HuH-7 (cell line): ENCODE measurements at regions not wholly inside any gene's neighbourhood (a gene's known extent, or its start where the extent isn't known, plus 50 kb on each side); places are given as distances from the start of the nearest gene placed in this dataset.
"Not testable (repeated sequence)": the region's sequence is repeated elsewhere in the genome, so short reads cannot be mapped to it uniquely, and the experiment has no call there.

Source experiments
- DNase-seq: peaks from one replicate; pipeline ENCODE4 v3.0.0; 2011; ENCODE audit warnings: low spot score

DNA sequence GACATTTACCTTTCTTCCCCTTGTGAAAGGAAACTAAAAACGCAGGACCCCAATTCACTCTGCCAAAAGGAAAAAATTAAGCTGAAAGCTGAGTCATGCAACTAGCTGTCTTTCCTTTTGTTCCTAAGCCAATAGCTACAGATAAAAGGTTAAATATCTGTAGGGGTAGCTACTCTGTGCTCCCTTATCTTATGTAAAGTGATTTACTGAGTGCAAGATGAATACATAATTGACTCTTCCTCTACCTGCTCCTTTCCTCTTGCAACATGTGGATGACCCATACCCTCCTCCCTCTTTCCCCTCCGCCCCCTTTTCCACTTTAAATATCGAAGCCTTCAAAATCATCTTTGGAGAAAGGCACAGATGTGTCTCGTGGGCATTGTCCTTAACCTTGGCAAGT is 68.0 kb upstream of the ZNF157 start:
- DNase-seq, result no peak

DNA sequence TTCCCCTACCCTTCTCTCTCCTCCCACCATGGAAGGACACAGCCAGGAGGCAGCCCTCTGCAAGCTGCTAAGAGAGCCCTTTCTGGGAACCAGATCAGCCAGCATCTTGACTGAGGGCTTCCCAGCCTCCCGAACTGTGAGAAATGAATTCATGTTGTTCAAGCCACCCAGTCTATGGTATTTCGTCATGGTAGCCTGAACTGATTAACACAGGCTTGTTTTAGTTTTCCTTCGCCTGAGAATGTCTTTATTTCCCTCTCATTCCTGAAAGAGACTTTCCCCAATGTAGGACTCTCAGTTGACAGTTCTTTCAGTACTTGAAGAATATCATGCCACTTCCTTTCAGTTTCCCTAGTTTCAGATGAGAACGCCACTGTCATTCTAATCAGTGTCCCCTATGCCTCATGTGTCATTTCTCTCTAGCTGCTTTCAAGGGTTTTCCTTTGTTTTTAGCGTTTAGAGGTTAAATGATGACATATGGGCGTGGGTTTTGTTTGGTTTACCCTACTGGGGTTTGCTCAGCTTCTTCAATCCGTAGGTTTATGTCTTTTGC is 63.8 kb upstream of the ZNF157 start:
- not testable (repeated sequence) for DNase-seq

GRCh38 chrX:47311932-47312774 is 58.2 kb upstream of the ZNF157 start:
- DNase-seq, result peak; percentile 26

DNA sequence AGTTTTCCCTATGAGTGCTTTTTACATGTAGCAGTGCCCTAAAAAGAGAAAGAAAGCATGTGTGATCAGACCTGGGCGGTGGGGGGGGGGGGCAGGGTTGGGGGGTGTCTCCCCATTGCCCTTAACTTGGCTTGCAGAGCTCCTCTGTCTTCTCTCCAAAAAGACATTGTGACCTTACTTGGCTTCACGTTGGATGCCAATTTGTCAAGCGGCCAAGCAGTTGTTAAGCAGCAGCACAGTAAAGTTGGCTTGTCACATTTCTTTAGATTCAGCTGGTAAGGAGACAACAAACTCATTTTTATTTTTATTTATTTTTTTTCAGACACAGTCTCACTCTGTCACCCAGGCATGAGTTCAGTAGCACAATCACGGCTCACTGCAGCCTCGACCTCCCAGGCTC is 57.3 kb upstream of the ZNF157 start:
- no peak for DNase-seq

DNA sequence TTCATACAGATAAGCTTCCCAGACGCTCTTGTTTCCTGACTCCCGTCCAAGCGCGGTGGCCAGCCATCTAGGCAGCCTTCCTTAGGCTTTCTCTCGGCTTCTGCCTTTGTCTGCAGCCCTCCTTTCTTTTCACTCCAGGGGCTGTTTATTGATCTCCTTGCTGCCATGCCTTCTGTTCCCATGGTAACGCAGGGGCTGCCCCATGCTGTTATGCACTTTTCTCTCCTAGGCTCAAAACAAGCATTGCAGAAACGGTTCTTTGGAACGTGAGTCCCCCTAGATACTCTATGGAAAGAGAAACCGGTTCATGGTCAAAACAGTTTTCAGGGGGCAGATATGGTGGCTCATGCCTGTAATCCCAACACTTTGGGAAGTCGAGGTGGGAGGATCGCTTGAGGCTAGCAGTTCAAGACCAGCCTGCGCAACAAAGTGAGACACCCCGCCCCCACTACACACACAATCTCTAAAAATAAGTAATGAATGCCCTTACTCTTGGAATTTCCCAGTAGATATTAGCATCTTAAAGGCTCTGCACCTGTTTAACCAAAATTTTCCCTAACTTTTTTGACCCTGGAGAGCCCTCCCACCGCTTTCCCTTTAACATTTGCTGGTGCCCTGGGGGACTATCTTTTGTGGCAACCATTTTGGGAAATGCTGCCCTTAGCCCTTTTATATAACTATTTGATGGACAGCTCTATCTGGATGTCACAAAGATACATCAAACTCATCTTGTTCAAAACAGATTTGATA is 53.9 kb upstream of the ZNF157 start:
- DNase-seq, result no peak
